ENCODE measurements at regions not wholly inside any gene's neighbourhood (a gene's known extent, or its start where the extent isn't known, plus 50 kb on each side); places are given as distances from the start of the nearest gene placed in this dataset.

- TF ChIP-seq POLR2AphosphoS5 (IDR thresholded peaks at IDR 0.05; ENCODE audit: low read depth, low read length): no peak
- TF ChIP-seq TAF1 (IDR thresholded peaks at IDR 0.05; ENCODE audit: borderline replicate concordance, insufficient read depth, low read length): no peak
- TF ChIP-seq SIN3A (IDR thresholded peaks at IDR 0.05; ENCODE audit: borderline replicate concordance, insufficient read depth, low read length): no peak
- TF ChIP-seq REST (IDR thresholded peaks at IDR 0.05; ENCODE audit: insufficient read depth in 1 of 2, low read depth in 2 of 2, low read length in 2 of 2): no peak
These were observed 106.9 kb upstream of the RGPD4 start for GRCh38 chr2:107719836-107720235.
